OCI-LY1 (cell line): ENCODE measurements at regions not wholly inside any gene's neighbourhood (a gene's known extent, or its start where the extent isn't known, plus 50 kb on each side); places are given as distances from the start of the nearest gene placed in this dataset.

Experiments used
- EZH2 ChIP-seq: fragments of 200-600 bp; sonication (generic), shearing (Covaris generic); IDR thresholded peaks from 2 replicates; pipeline ENCODE4 v1.8.0; 2017; ENCODE audit warnings: borderline replicate concordance, mixed run types, mild to moderate bottlenecking, antibody characterized with exemption, low read length, moderate library complexity, mixed read lengths
- TF ChIP-seq, protein P1 (sequence below): fragments of 200-600 bp; sonication (generic), shearing (Covaris generic); IDR thresholded peaks from 2 replicates; pipeline ENCODE4 v1.5.1; 2017; ENCODE audit warnings: mild to moderate bottlenecking, antibody characterized with exemption, low read length, moderate library complexity, mixed read lengths

DNA sequence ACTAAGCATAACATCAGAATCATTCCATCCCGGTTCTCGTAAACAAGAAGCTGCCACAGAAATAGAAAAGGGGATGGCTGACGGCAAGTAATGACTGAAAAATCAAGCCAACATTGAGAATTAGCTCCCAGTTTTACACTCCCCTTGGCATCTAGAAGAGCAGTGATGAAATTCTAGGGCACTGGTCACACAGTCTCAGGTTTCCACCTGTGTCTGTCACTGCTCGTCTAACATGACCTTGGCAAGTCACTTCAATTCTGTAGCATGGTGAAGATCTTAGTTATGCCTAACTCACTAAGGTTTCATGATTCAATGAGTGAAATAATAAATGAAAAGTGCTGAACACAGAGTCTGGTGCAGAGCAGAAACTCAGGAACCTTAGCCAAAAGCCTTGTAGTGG, 272.3 kb upstream of the ARRDC4 start:
- TF ChIP-seq, protein P1, sequence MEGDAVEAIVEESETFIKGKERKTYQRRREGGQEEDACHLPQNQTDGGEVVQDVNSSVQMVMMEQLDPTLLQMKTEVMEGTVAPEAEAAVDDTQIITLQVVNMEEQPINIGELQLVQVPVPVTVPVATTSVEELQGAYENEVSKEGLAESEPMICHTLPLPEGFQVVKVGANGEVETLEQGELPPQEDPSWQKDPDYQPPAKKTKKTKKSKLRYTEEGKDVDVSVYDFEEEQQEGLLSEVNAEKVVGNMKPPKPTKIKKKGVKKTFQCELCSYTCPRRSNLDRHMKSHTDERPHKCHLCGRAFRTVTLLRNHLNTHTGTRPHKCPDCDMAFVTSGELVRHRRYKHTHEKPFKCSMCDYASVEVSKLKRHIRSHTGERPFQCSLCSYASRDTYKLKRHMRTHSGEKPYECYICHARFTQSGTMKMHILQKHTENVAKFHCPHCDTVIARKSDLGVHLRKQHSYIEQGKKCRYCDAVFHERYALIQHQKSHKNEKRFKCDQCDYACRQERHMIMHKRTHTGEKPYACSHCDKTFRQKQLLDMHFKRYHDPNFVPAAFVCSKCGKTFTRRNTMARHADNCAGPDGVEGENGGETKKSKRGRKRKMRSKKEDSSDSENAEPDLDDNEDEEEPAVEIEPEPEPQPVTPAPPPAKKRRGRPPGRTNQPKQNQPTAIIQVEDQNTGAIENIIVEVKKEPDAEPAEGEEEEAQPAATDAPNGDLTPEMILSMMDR, result no peak
- TF ChIP-seq EZH2, result no peak
